GM12865 (cell line): ENCODE measurements at regions not wholly inside any gene's neighbourhood (a gene's known extent, or its start where the extent isn't known, plus 50 kb on each side); places are given as distances from the start of the nearest gene placed in this dataset.

Experiments used
- DNase-seq: peaks from one replicate; pipeline ENCODE4 v3.0.0; 2010; ENCODE audit warnings: low read depth
- H3K4me3 ChIP-seq: 2 replicates; pipeline ENCODE4 v1.5.1; 2011; ENCODE audit warnings: mild to moderate bottlenecking, low read depth, low read length, control low read depth
- TF ChIP-seq, protein P1 (sequence below): IDR thresholded peaks from 2 replicates; pipeline ENCODE4 v1.5.1; 2011; ENCODE audit warnings: low read length, control low read depth, low read depth, inconsistent platforms; ENCODE audit not compliant: insufficient read depth; ENCODE audit errors: missing control alignments

DNA sequence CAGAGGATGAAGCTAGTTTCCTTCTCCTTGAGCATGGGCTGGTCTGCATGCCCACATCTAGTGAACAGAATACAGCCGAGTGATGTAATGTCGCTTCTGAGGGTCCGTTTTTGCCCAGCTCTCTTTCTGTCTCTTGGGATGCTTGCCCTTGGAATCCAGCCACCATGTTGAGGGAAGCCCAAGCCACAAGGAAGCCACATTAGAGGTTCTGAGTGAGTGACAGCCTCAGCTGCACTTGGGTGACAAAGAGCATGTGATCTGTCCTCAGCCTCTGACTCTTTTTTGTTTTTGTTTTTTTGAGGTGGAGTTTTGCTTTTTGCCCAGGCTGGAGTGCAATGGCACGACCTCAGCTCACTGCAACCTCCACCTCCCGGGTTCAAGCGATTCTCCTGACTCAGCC lies 100.6 kb upstream of the SALL4 start:
- H3K4me3 ChIP-seq: no peak overlapping the region
- TF ChIP-seq, protein P1, sequence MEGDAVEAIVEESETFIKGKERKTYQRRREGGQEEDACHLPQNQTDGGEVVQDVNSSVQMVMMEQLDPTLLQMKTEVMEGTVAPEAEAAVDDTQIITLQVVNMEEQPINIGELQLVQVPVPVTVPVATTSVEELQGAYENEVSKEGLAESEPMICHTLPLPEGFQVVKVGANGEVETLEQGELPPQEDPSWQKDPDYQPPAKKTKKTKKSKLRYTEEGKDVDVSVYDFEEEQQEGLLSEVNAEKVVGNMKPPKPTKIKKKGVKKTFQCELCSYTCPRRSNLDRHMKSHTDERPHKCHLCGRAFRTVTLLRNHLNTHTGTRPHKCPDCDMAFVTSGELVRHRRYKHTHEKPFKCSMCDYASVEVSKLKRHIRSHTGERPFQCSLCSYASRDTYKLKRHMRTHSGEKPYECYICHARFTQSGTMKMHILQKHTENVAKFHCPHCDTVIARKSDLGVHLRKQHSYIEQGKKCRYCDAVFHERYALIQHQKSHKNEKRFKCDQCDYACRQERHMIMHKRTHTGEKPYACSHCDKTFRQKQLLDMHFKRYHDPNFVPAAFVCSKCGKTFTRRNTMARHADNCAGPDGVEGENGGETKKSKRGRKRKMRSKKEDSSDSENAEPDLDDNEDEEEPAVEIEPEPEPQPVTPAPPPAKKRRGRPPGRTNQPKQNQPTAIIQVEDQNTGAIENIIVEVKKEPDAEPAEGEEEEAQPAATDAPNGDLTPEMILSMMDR: no peak
- DNase-seq: no peak

DNA sequence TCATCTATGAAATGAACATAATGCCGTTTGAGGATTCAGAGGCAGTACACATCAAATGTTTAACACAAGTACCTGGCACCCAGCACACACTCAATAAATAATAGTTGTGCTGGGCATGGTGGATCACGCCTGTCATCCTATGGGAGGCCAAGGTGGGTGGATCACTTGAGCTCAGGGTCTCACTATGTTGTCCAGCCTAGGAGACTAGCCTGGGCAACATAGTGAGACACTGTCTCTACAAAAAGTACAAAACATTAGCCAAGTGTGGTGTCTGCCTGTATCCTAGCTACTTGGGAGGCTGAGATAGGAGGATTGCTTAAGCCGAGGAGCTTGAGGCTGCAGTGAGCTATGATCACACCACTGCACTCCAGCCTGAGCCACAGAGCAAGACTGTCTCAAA lies 98.1 kb upstream of the SALL4 start:
- DNase-seq: no peak
- TF ChIP-seq, protein P1: no peak
- no peak overlapping the region for H3K4me3 ChIP-seq

DNA sequence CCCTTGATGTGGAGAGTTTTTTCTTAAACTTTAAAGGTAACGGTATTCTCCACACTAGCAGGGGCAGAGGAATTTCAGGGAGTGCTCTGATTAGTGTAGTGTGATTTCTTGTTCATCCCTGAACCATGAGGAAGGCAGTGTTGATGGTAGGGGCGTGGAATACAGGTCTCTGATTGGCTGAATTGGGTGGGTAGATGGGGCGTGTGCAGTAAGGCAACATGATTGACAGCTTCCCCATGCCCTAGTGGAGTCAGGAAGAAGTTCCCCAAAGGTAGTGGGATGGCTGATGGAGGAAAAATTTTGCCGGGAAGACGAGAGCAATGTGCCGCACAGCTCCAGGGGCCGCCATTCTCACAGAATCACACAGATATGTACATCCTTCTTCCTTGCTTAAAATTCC lies 97.4 kb upstream of the SALL4 start:
- TF ChIP-seq, protein P1: no peak
- H3K4me3 ChIP-seq: no peak overlapping the region
- DNase-seq: no peak

DNA sequence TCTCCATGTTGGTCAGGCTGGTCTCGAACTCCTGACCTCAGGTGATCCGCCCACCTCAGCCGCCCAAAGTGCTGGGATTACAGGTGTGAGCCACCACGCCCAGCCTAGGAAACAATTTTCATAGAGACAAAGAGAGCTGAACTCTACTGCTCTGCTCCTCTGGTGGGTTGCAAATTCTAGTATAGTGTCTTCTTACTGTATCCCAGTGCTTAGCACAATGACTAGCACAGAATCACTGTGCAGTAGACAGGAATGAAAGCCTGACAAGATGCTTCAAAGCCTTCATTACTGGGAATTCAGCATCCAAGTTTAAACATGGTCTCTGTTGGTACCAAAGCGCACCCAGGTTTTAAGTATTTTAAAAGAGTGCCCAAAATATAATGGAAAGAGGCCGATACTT lies 96.5 kb upstream of the SALL4 start:
- no peak overlapping the region for H3K4me3 ChIP-seq
- TF ChIP-seq, protein P1: no peak
- DNase-seq: no peak

DNA sequence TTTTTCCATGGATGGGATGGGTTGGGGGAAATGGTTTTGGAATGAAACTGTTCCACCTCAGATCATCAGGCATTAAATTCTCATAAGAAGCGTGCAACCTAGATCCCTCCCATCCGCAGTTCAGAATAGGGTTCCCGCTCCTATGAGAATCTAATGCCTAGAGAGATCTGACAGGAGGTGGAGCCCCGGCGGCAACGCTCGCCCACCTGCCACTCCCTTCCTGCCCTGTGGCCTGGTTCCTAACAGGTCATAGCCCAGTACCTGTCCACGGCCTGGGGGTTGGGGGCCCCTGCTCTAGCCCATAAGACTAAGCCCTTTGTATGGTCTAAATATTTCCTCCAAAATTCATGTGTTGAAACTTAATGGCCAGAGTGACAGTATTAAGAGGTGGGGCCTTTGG lies 92.3 kb upstream of the SALL4 start:
- H3K4me3 ChIP-seq: no peak overlapping the region
- DNase-seq: no peak
- TF ChIP-seq, protein P1: no peak

DNA sequence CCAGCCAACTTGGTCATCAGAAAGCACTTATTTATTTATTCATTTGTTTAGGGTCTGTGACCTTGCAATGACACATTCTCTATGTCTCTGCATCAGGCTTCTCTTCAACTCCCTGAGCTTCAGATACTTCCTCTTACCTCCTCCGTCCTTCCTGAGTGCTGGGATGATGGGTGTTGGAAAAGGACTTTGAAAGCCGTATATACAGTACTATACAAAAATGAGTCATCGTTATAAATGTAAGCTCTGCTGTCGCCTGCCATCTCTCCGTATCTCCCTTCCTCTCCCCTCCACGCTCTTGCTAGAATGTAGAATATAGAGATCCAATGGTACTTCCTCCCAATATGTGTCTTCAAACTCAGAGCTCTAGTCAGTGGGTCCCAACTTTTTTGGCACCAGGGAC lies 91.9 kb upstream of the SALL4 start:
- TF ChIP-seq, protein P1: no peak
- no peak for DNase-seq
- no peak overlapping the region for H3K4me3 ChIP-seq

DNA sequence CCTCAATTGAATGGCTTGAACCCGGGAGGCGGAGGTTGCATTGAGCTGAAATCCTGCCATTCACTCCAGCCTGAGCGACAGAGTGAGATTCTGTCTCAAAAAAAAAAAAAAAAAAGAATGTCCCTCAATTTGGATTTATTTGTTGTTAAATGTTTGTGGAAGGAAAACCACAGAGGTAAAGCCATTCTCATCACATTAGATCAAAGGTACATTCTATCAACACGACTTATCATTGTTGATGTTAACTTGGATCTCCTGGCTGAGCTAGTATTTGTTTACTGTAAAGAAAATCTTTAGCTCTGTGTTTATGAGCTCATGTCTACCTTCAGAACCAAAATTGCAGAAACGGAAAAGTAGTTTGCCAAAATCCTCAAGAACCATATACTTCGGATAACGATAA lies 91.4 kb upstream of the SALL4 start:
- H3K4me3 ChIP-seq: no peak overlapping the region
- TF ChIP-seq, protein P1: no peak
- no peak for DNase-seq
